Common myeloid progenitor, CD34-positive (primary cell): ENCODE measurements at regions not wholly inside any gene's neighbourhood (a gene's known extent, or its start where the extent isn't known, plus 50 kb on each side); places are given as distances from the start of the nearest gene placed in this dataset.

ENCODE experiments used
- CTCF ChIA-PET: fragments of 350-600 bp; sonication (Branson Sonifier 250); formaldehyde crosslinking; loops from one replicate; lab custom pipeline; 2021; ENCODE audit warnings: antibody characterized with exemption; lab: Charles Lee
- POLR2A ChIA-PET: fragments of 350-600 bp; sonication (Branson Sonifier 250); formaldehyde crosslinking; loops from one replicate; lab custom pipeline; 2021; ENCODE audit warnings: antibody characterized with exemption; lab: Charles Lee
- DNase-seq, 3 donors: peaks; one replicate each; pipeline versions ENCODE4 v3.0.0 to v3.0.0-alpha.2; 2013
- H3K27ac ChIP-seq, 2 experiments: 1 replicate in 1 of 2; 2 replicates in 1 of 2; pipeline ENCODE4 v1.7.0; 2013; ENCODE audit warnings: inconsistent platforms in 2 of 2, low read length in 2 of 2, mild to moderate bottlenecking in 2 of 2, low read depth in 1 of 2, moderate library complexity in 1 of 2; ENCODE audit not compliant: severe bottlenecking in 2 of 2, insufficient read depth in 1 of 2, poor library complexity in 1 of 2
- H3K27me3 ChIP-seq, 5 experiments: replicated peaks in 2 of 5; 1 replicate in 3 of 5; 2 replicates in 2 of 5; pipeline versions ENCODE4 v1.6.1 to v1.7.0; 2013; ENCODE audit warnings: low read length in 4 of 5, mild to moderate bottlenecking in 2 of 5, moderate library complexity in 2 of 5, inconsistent platforms in 1 of 5; ENCODE audit not compliant: insufficient read depth in 5 of 5, control insufficient read depth in 4 of 5
- H3K36me3 ChIP-seq, 4 experiments: 1 replicate in 2 of 4; 2 replicates in 2 of 4; pipeline versions ENCODE4 v1.6.1 to v1.7.0; 2013; ENCODE audit warnings: low read length in 3 of 4, control low read depth in 1 of 4, mild to moderate bottlenecking in 1 of 4; ENCODE audit not compliant: control insufficient read depth in 4 of 4, insufficient read depth in 4 of 4
- H3K4me1 ChIP-seq, 4 experiments: 1 replicate in 3 of 4; 2 replicates in 1 of 4; pipeline versions ENCODE4 v1.6.1 to v1.7.1; 2013; ENCODE audit warnings: low read length in 3 of 4, mild to moderate bottlenecking in 3 of 4, control low read depth in 1 of 4, inconsistent platforms in 1 of 4, moderate library complexity in 1 of 4; ENCODE audit not compliant: control insufficient read depth in 4 of 4, insufficient read depth in 4 of 4; ENCODE audit errors: control extremely low read depth in 1 of 4
- H3K4me3 ChIP-seq, 7 experiments: 1 replicate in 4 of 7; 2 replicates in 3 of 7; pipeline versions ENCODE4 v1.5.1 to v1.7.0; 2013; ENCODE audit warnings: mild to moderate bottlenecking in 7 of 7, low read length in 6 of 7, moderate library complexity in 6 of 7, inconsistent platforms in 2 of 7, low read depth in 2 of 7, control low read depth in 1 of 7; ENCODE audit not compliant: insufficient read depth in 4 of 7, control insufficient read depth in 1 of 7; ENCODE audit errors: extremely low read depth in 1 of 7
- H3K9me3 ChIP-seq, 5 experiments: 1 replicate in 4 of 5; 2 replicates in 1 of 5; pipeline versions ENCODE4 v1.6.1 to v1.7.1; 2013; ENCODE audit warnings: low read length in 4 of 5, mild to moderate bottlenecking in 2 of 5, inconsistent platforms in 1 of 5, low read depth in 1 of 5, moderate library complexity in 1 of 5; ENCODE audit not compliant: control insufficient read depth in 4 of 5, insufficient read depth in 2 of 5; ENCODE audit errors: control extremely low read depth in 1 of 5
- WGBS: methylation state at CpG from one replicate; pipeline ENCODE4 v1.1.5; 2013; ENCODE audit not compliant: insufficient coverage; 5-methylcytosine and 5-hydroxymethylcytosine counted together

- H3K4me1 ChIP-seq: no peaks in the 10 kb centered on the region
- DNase-seq: no peak
- WGBS: 71% methylated on average over 4 of the region's 4 CpGs
- no peaks in the 10 kb centered on the region for H3K27me3 ChIP-seq
- ChIA-PET CTCF (no interaction called here), POLR2A (no interaction called here)
- no peaks in the 10 kb centered on the region for H3K9me3 ChIP-seq
- no peaks in the 10 kb centered on the region for H3K36me3 ChIP-seq
- H3K4me3 ChIP-seq: no peak overlapping the region
- H3K27ac ChIP-seq: no peak overlapping the region
Measured at GRCh38 chr12:82176026-82176425, 182.2 kb downstream of the CCDC59 start.

GRCh38 chr12:82174936-82175335 lies 183.3 kb downstream of the CCDC59 start:
- CTCF ChIA-PET: no interaction called here
- H3K9me3 ChIP-seq: no peaks in the 10 kb centered on the region
- H3K36me3 ChIP-seq: no peaks in the 10 kb centered on the region
- POLR2A ChIA-PET: no interaction called here
- no peaks in the 10 kb centered on the region for H3K27me3 ChIP-seq
- no CpG with 5 or more reads among the region's 2 CpGs for WGBS
- no peak overlapping the region for H3K4me3 ChIP-seq
- H3K27ac ChIP-seq: no peak overlapping the region
- DNase-seq: no peak
- H3K4me1 ChIP-seq: no peaks in the 10 kb centered on the region

- DNase-seq: no peak
- Histone ChIP-seq H3K9me3 (peaks cover 0 to 2% (median 0%) of the 10 kb centered on the region in 5 experiments), H3K4me3 (no peak overlapping the region), H3K36me3 (no peaks in the 10 kb centered on the region), H3K27ac (no peak overlapping the region), H3K27me3 (no peaks in the 10 kb centered on the region), H3K4me1 (no peaks in the 10 kb centered on the region)
- ChIA-PET POLR2A (no interaction called here), CTCF (no interaction called here)
- no CpG with 5 or more reads among the region's 1 CpG for WGBS
Measured at GRCh38 chr12:82174383-82174782, 183.8 kb downstream of the CCDC59 start.

- WGBS: no CpG with 5 or more reads among the region's 3 CpGs
- H3K27ac ChIP-seq: no peak overlapping the region
- DNase-seq: no peak
- H3K36me3 ChIP-seq: no peaks in the 10 kb centered on the region
- no peaks in the 10 kb centered on the region for H3K4me1 ChIP-seq
- POLR2A ChIA-PET: no interaction called here
- CTCF ChIA-PET: no interaction called here
- H3K9me3 ChIP-seq: peaks cover 0 to 2% (median 0%) of the 10 kb centered on the region in 5 experiments
- no peak overlapping the region for H3K4me3 ChIP-seq
- no peaks in the 10 kb centered on the region for H3K27me3 ChIP-seq
Measured at GRCh38 chr12:82149045-82149444, 209.1 kb downstream of the CCDC59 start.

GRCh38 chr12:82146740-82147139 lies 211.4 kb downstream of the CCDC59 start:
- no peaks in the 10 kb centered on the region for H3K27me3 ChIP-seq
- WGBS: 83% methylated on average over 3 of the region's 3 CpGs
- POLR2A ChIA-PET: no interaction called here

DNA sequence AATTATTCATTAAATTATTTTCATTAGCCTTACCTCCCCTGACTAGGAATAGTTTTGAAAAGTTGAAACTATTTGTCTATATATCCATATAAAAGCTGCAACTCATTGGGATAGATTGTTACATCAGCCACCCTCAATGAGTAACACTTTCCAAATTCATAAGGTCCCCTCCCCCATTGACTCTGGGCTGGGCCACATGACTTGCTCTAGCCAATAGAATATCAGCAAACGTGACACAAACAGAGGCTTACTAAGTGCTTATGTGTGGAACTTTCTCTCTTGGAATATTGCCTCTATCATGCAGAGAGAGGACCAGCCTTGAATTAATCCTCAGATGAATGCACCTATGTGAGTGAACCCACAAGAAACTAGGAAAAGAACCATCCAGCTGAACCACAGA lies 213.7 kb downstream of the CCDC59 start:
- Histone ChIP-seq H3K9me3 (no peaks in the 10 kb centered on the region), H3K36me3 (no peaks in the 10 kb centered on the region), H3K4me1 (no peaks in the 10 kb centered on the region), H3K4me3 (no peak overlapping the region), H3K27ac (no peak overlapping the region), H3K27me3 (no peaks in the 10 kb centered on the region)
- no peak for DNase-seq
- CTCF ChIA-PET: no interaction called here
- 100% methylated on average over 1 of the region's 1 CpG for WGBS
- POLR2A ChIA-PET: no interaction called here

More at GRCh38 chr12:82146740-82147139, 211.4 kb downstream of the CCDC59 start:
- H3K4me1 ChIP-seq: no peaks in the 10 kb centered on the region
- H3K27ac ChIP-seq: no peak overlapping the region
- CTCF ChIA-PET: no interaction called here
- H3K9me3 ChIP-seq: peaks cover 0 to 2% (median 0%) of the 10 kb centered on the region in 5 experiments
- no peak overlapping the region for H3K4me3 ChIP-seq
- no peaks in the 10 kb centered on the region for H3K36me3 ChIP-seq
- no peak for DNase-seq

- POLR2A ChIA-PET: no interaction called here
Measured at GRCh38 chr12:82132390-82132789, 225.8 kb downstream of the CCDC59 start.

More at GRCh38 chr12:82132390-82132789, 225.8 kb downstream of the CCDC59 start:
- DNase-seq: no peak
- Histone ChIP-seq H3K4me3 (no peak overlapping the region), H3K4me1 (no peaks in the 10 kb centered on the region), H3K27ac (no peak overlapping the region), H3K36me3 (no peaks in the 10 kb centered on the region), H3K9me3 (no peaks in the 10 kb centered on the region), H3K27me3 (no peaks in the 10 kb centered on the region)
- no CpG with 5 or more reads among the region's 3 CpGs for WGBS
- CTCF ChIA-PET: no interaction called here
